Sigmoid colon (tissue), 4 donors: ENCODE measurements at regions not wholly inside any gene's neighbourhood (a gene's known extent, or its start where the extent isn't known, plus 50 kb on each side); places are given as distances from the start of the nearest gene placed in this dataset.

Source experiments
- CTCF ChIP-seq, 4 experiments: fragments of 450-650 bp in 3 of 4; fragments of 200-600 bp in 1 of 4; IDR thresholded peaks; one replicate each; pipeline ENCODE4 v1.5.1; 2016 to 2019; ENCODE audit warnings: antibody characterized with exemption in 4 of 4, mild to moderate bottlenecking in 3 of 4, moderate library complexity in 2 of 4
- POLR2A ChIP-seq, 2 donors: fragments of 450-650 bp; IDR thresholded peaks; one replicate each; pipeline ENCODE4 v1.6.1; 2016; ENCODE audit warnings: antibody characterized with exemption in 2 of 2, mild to moderate bottlenecking in 2 of 2, moderate library complexity in 2 of 2
- POLR2AphosphoS5 ChIP-seq, 4 donors: sonication (generic); formaldehyde crosslinking; IDR thresholded peaks; one replicate each; pipeline ENCODE4 v1.6.1; 2017; ENCODE audit warnings: antibody characterized with exemption in 4 of 4

- TF ChIP-seq CTCF (IDR thresholded peaks at IDR 0.05) (no peak), POLR2A (IDR thresholded peaks at IDR 0.05) (no peak), POLR2AphosphoS5 (IDR thresholded peaks at IDR 0.05) (no peak)
These were observed 180.6 kb downstream of the PCTP start for GRCh38 chr17:55931446-55931845.
